Activated CD4-positive, alpha-beta memory T cell treated with anti-CD3 and anti-CD28 coated beads for 36 hours (primary cell): ENCODE measurements at regions not wholly inside any gene's neighbourhood (a gene's known extent, or its start where the extent isn't known, plus 50 kb on each side); places are given as distances from the start of the nearest gene placed in this dataset.
"Not testable (repeated sequence)": the region's sequence is repeated elsewhere in the genome, so short reads cannot be mapped to it uniquely, and the experiment has no call there.

Source experiments
- CTCF ChIA-PET: fragments of 350-600 bp; sonication (Branson Sonifier 250); formaldehyde crosslinking; loops from one replicate; lab custom pipeline; 2021; ENCODE audit warnings: antibody characterized with exemption, inconsistent platforms; lab: Charles Lee
- POLR2A ChIA-PET: fragments of 350-600 bp; sonication (Branson Sonifier 250); formaldehyde crosslinking; loops from one replicate; lab custom pipeline; 2021; ENCODE audit warnings: antibody characterized with exemption; lab: Charles Lee
- DNase-seq: peaks from one replicate; pipeline ENCODE4 v3.0.0-alpha.2; 2020
- H3K27ac Mint-ChIP-seq: one replicate; pipeline ENCODE4 v1.8.0; 2021; ENCODE audit warnings: mixed read lengths
- H3K27me3 Mint-ChIP-seq: one replicate; pipeline ENCODE4 v1.8.0; 2021; ENCODE audit warnings: mixed read lengths
- H3K36me3 Mint-ChIP-seq: one replicate; pipeline ENCODE4 v1.8.0; 2021; ENCODE audit warnings: mixed read lengths
- H3K4me1 Mint-ChIP-seq: one replicate; pipeline ENCODE4 v1.8.0; 2021; ENCODE audit warnings: low read depth, mixed read lengths
- H3K4me3 Mint-ChIP-seq: one replicate; pipeline ENCODE4 v1.8.0; 2021; ENCODE audit warnings: mild to moderate bottlenecking, mixed read lengths
- H3K9me3 Mint-ChIP-seq: one replicate; pipeline ENCODE4 v1.8.0; 2021; ENCODE audit warnings: mixed read lengths
- intact Hi-C: fragments of 100-400 bp; cut with micrococcal nuclease; formaldehyde crosslinking; loops from one replicate; pipeline ENCODE4 v1.15.1; 2023

DNA sequence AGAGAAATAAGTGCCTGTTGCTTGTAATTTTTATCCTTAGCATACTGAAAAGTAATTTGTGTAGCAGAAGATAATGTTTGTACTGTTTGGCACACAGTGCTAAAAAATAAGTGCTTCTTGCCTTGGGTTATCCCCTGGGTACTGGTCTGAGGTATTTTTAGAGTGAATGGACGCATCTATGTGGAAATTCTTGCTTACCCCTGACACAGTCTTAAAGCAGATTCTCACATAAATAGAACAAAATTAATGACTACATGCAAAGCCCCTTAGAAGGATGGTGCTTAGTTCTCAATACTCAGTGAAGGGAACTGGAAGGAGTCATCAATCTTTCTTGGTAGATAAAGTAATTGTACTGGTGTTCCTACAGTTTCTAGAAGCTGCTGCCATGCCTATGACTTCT is 548.6 kb downstream of the ARL4A start:
- ChIA-PET POLR2A (no interaction called here), CTCF (no interaction called here)
- Mint-ChIP-seq H3K4me1 (no peaks in the 10 kb centered on the region), H3K27me3 (peaks cover 4% of the 10 kb centered on the region), H3K4me3 (no peak overlapping the region), H3K27ac (no peak overlapping the region), H3K9me3 (no peaks in the 10 kb centered on the region), H3K36me3 (no peaks in the 10 kb centered on the region)
- intact Hi-C loops = no loop called here
- DNase-seq = no peak

DNA sequence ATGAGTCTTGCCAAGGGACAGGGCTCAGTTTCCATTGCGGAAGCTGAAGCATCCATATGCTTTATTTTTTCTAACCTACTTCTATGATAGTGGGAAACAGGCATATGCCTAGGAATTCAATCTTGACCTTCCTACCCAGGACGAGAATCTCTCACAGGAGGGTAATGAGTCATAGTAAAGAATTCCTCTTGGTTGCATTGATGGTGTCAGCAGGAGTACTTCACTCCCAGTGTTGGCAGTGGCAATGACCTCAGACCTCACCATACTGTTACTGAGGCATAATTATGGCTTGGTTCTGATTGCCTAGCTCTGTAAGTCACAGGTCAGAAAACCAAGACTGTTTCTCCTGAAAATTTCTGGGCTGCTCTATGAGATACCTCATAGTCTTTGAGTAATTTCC is 552.9 kb downstream of the ARL4A start:
- H3K36me3 Mint-ChIP-seq = no peaks in the 10 kb centered on the region
- H3K4me1 Mint-ChIP-seq = no peaks in the 10 kb centered on the region
- intact Hi-C loops = no loop called here
- CTCF ChIA-PET = interaction anchor here (0.6 kb wide), 1 partner anchor 41 kb away, joined by 3 read pairs; no protein-coding TSS in a partner anchor
- H3K9me3 Mint-ChIP-seq = no peaks in the 10 kb centered on the region
- POLR2A ChIA-PET = no interaction called here
- H3K4me3 Mint-ChIP-seq = no peak overlapping the region
- H3K27ac Mint-ChIP-seq = no peak overlapping the region
- DNase-seq = no peak
- no peaks in the 10 kb centered on the region for H3K27me3 Mint-ChIP-seq

GRCh38 chr7:13241416-13241815 is 554.0 kb downstream of the ARL4A start:
- Mint-ChIP-seq H3K27me3 (peaks cover under 1% of the 10 kb centered on the region), H3K4me3 (no peak overlapping the region), H3K27ac (no peak overlapping the region), H3K9me3 (no peaks in the 10 kb centered on the region), H3K36me3 (no peaks in the 10 kb centered on the region), H3K4me1 (no peaks in the 10 kb centered on the region)
- POLR2A ChIA-PET = interaction anchor here (0.6 kb wide), 1 partner anchor 489 kb away, joined by 3 read pairs; no protein-coding TSS in a partner anchor
- no peak for DNase-seq
- CTCF ChIA-PET = no interaction called here
- intact Hi-C loops = no loop called here

- Mint-ChIP-seq H3K4me3 (no peak overlapping the region), H3K9me3 (no peaks in the 10 kb centered on the region), H3K36me3 (no peaks in the 10 kb centered on the region), H3K27me3 (peaks cover 5% of the 10 kb centered on the region), H3K27ac (no peak overlapping the region), H3K4me1 (no peaks in the 10 kb centered on the region)
- CTCF ChIA-PET = no interaction called here
- DNase-seq = no peak
- POLR2A ChIA-PET = no interaction called here
- intact Hi-C loops = no loop called here
Measured at GRCh38 chr7:13257661-13258060, 570.2 kb downstream of the ARL4A start.

- no peak overlapping the region for H3K27ac Mint-ChIP-seq
- intact Hi-C loops = no loop called here
- no peaks in the 10 kb centered on the region for H3K4me1 Mint-ChIP-seq
- no peak for DNase-seq
- no peak overlapping the region for H3K4me3 Mint-ChIP-seq
- CTCF ChIA-PET = no interaction called here
- H3K9me3 Mint-ChIP-seq = no peaks in the 10 kb centered on the region
- POLR2A ChIA-PET = no interaction called here
- H3K27me3 Mint-ChIP-seq = peaks cover 3% of the 10 kb centered on the region
- H3K36me3 Mint-ChIP-seq = no peaks in the 10 kb centered on the region
Measured at GRCh38 chr7:13258386-13258785, 571.0 kb downstream of the ARL4A start.

GRCh38 chr7:13259930-13260329 is 572.5 kb downstream of the ARL4A start:
- no peaks in the 10 kb centered on the region for H3K9me3 Mint-ChIP-seq
- no peaks in the 10 kb centered on the region for H3K36me3 Mint-ChIP-seq
- H3K27ac Mint-ChIP-seq = no peak overlapping the region
- H3K4me3 Mint-ChIP-seq = no peak overlapping the region
- ChIA-PET CTCF (interaction anchor here (0.6 to 4.2 kb wide), 6 partner anchors 21 to 1755 kb away, joined by 3 to 36 read pairs (median 8); partner anchors contain the start of gene ARL4A), POLR2A (no interaction called here)
- no peaks in the 10 kb centered on the region for H3K4me1 Mint-ChIP-seq
- peaks cover 2% of the 10 kb centered on the region for H3K27me3 Mint-ChIP-seq
- intact Hi-C loops = no loop called here
- no peak for DNase-seq

DNA sequence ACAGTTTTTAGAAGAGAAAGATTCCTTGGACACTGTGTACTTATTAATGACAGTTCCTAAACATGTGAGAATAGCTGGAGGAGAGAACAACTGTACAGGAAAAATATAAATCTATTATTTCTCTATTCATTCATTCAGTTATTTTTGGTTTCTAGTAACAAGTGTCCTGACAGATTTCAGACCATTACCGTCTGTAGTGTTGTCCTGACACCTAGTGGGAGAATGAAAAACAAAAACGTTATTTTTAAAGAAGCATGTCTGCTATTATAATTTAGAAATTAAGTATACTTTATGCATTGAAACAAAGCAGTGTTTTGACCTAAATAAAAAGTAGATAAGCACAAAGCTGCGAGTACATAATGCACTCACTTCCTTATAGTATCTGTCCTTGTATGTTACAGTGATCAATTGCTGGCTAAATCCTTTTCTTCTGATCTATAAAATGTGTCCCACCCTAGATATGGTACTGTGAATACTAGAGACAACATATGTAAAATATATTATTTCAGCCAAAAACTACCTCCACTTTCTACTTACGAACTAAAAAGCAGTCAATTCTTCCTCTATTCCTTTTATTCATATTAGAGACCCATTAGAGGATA is 575.6 kb downstream of the ARL4A start:
- Mint-ChIP-seq H3K27me3 (peaks cover 2% of the 10 kb centered on the region), H3K4me1 (no peaks in the 10 kb centered on the region), H3K4me3 (no peak overlapping the region), H3K9me3 (no peaks in the 10 kb centered on the region), H3K27ac (no peak overlapping the region), H3K36me3 (no peaks in the 10 kb centered on the region)
- intact Hi-C loops = loop anchor here (1.0 kb wide), 3 partner anchors 588 to 739 kb away; no protein-coding TSS in a partner anchor
- DNase-seq = no peak
- ChIA-PET CTCF (interaction anchor here (0.5 to 4.2 kb wide), 10 partner anchors 49 to 738 kb away, joined by 3 to 36 read pairs (median 4); partner anchors contain the start of gene ARL4A), POLR2A (no interaction called here)

- ChIA-PET CTCF (interaction anchor here (0.6 to 2.0 kb wide), 6 partner anchors 15 to 740 kb away, joined by 3 to 7 read pairs (median 4); no protein-coding TSS in a partner anchor), POLR2A (no interaction called here)
- Mint-ChIP-seq H3K9me3 (no peaks in the 10 kb centered on the region), H3K36me3 (no peaks in the 10 kb centered on the region), H3K4me1 (no peaks in the 10 kb centered on the region), H3K27me3 (peaks cover 2% of the 10 kb centered on the region), H3K27ac (no peak overlapping the region), H3K4me3 (no peak overlapping the region)
- intact Hi-C loops = no loop called here
- no peak for DNase-seq
Measured at GRCh38 chr7:13265271-13265670, 577.8 kb downstream of the ARL4A start.

GRCh38 chr7:13274205-13274604 is 586.8 kb downstream of the ARL4A start:
- CTCF ChIA-PET, intact Hi-C loops, H3K36me3 Mint-ChIP-seq, H3K9me3 Mint-ChIP-seq, H3K4me3 Mint-ChIP-seq, H3K27ac Mint-ChIP-seq, DNase-seq, H3K4me1 Mint-ChIP-seq, POLR2A ChIA-PET: not testable (repeated sequence)
- peaks cover 12% of the 10 kb centered on the region for H3K27me3 Mint-ChIP-seq

DNA sequence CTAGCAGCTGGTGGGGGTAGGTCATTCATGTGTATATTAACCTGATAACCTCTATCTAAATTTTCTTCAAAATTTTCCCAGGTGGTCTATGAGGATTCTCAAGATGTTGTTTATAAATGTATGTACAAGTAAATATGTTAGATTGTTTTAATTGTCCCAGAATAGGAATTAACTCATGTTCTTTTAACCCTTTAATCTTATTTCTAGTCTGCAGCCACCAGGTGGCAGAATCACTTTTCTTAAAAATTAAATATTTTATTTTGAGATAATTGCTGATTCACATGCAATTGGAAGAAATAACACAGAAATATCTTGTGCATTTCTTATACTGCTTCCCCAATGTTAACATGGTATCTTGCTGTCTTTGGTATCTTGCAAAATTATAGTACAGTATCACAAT is 589.5 kb downstream of the ARL4A start:
- intact Hi-C loops = loop anchor here (5.0 kb wide), 1 partner anchor 465 kb away; no protein-coding TSS in a partner anchor
- Mint-ChIP-seq H3K4me1 (no peaks in the 10 kb centered on the region), H3K27ac (no peak overlapping the region), H3K27me3 (peaks cover 12% of the 10 kb centered on the region), H3K36me3 (no peaks in the 10 kb centered on the region), H3K4me3 (no peak overlapping the region), H3K9me3 (no peaks in the 10 kb centered on the region)
- ChIA-PET POLR2A (no interaction called here), CTCF (interaction anchor here (0.7 to 1.5 kb wide), 2 partner anchors 641 to 1410 kb away, joined by 3 read pairs; no protein-coding TSS in a partner anchor)
- DNase-seq = no peak

- Mint-ChIP-seq H3K36me3 (no peaks in the 10 kb centered on the region), H3K27me3 (peaks cover 12% of the 10 kb centered on the region), H3K9me3 (no peaks in the 10 kb centered on the region), H3K4me1 (no peaks in the 10 kb centered on the region), H3K27ac (no peak overlapping the region), H3K4me3 (no peak overlapping the region)
- POLR2A ChIA-PET = no interaction called here
- CTCF ChIA-PET = interaction anchor here (0.9 to 2.3 kb wide), 2 partner anchors 592 to 1414 kb away, joined by 3 to 14 read pairs; no protein-coding TSS in a partner anchor
- intact Hi-C loops = loop anchor here (5.0 kb wide), 1 partner anchor 464 kb away; no protein-coding TSS in a partner anchor
- no peak for DNase-seq
Measured at GRCh38 chr7:13278020-13278419, 590.6 kb downstream of the ARL4A start.

- no peaks in the 10 kb centered on the region for H3K36me3 Mint-ChIP-seq
- POLR2A ChIA-PET = no interaction called here
- CTCF ChIA-PET = interaction anchor here (0.6 to 3.4 kb wide), 7 partner anchors 14 to 1412 kb away, joined by 3 to 44 read pairs (median 4); no protein-coding TSS in a partner anchor
- no peak for DNase-seq
- no peaks in the 10 kb centered on the region for H3K9me3 Mint-ChIP-seq
- H3K27ac Mint-ChIP-seq = no peak overlapping the region
- H3K27me3 Mint-ChIP-seq = peaks cover 8% of the 10 kb centered on the region
- H3K4me1 Mint-ChIP-seq = no peaks in the 10 kb centered on the region
- no peak overlapping the region for H3K4me3 Mint-ChIP-seq
- intact Hi-C loops = loop anchor here (1.0 to 5.0 kb wide), 3 partner anchors 462 to 1411 kb away; no protein-coding TSS in a partner anchor
Measured at GRCh38 chr7:13279854-13280435, 592.5 kb downstream of the ARL4A start.
